Liver (tissue), 7 donors: ENCODE measurements at regions not wholly inside any gene's neighbourhood (a gene's known extent, or its start where the extent isn't known, plus 50 kb on each side); places are given as distances from the start of the nearest gene placed in this dataset.

Experiments used
- DNase-seq: peaks from one replicate; pipeline ENCODE4 v3.0.0-alpha.2; 2017; ENCODE audit warnings: low spot score
- H3K27ac ChIP-seq, 2 donors: one replicate each; pipeline ENCODE4 v1.7.0; 2013; ENCODE audit warnings: inconsistent platforms in 2 of 2, low read length in 2 of 2, control low read depth in 1 of 2, low read depth in 1 of 2, mild to moderate bottlenecking in 1 of 2
- H3K27me3 ChIP-seq, 4 donors: one replicate each; pipeline versions ENCODE4 v1.6.1 to v1.7.0; 2013; ENCODE audit warnings: low read length in 3 of 4, inconsistent platforms in 1 of 4, mild to moderate bottlenecking in 1 of 4, moderate library complexity in 1 of 4; ENCODE audit not compliant: control insufficient read depth in 4 of 4, insufficient read depth in 4 of 4
- H3K36me3 ChIP-seq, 4 donors: one replicate each; pipeline versions ENCODE4 v1.6.1 to v1.7.0; 2013; ENCODE audit warnings: low read length in 3 of 4, mild to moderate bottlenecking in 3 of 4, low read depth in 1 of 4, moderate library complexity in 1 of 4; ENCODE audit not compliant: control insufficient read depth in 4 of 4, insufficient read depth in 3 of 4
- H3K4me1 ChIP-seq, 4 donors: one replicate each; pipeline versions ENCODE4 v1.6.1 to v1.7.0; 2013; ENCODE audit warnings: low read length in 3 of 4, mild to moderate bottlenecking in 3 of 4, moderate library complexity in 1 of 4; ENCODE audit not compliant: control insufficient read depth in 4 of 4, insufficient read depth in 4 of 4
- H3K4me3 ChIP-seq, 3 donors: one replicate each; pipeline versions ENCODE4 v1.6.1 to v1.7.0; 2013; ENCODE audit warnings: low read length in 3 of 3, control low read depth in 1 of 3, low read depth in 1 of 3, mild to moderate bottlenecking in 1 of 3
- H3K9ac ChIP-seq, 2 donors: one replicate each; pipeline ENCODE4 v1.7.0; 2013; ENCODE audit warnings: low read length in 2 of 2, mild to moderate bottlenecking in 2 of 2, moderate library complexity in 2 of 2, control low read depth in 1 of 2, low read depth in 1 of 2
- H3K9me3 ChIP-seq, 4 donors: one replicate each; pipeline versions ENCODE4 v1.6.1 to v1.7.0; 2013; ENCODE audit warnings: low read length in 3 of 4; ENCODE audit not compliant: control insufficient read depth in 4 of 4
- ATF3 ChIP-seq: IDR thresholded peaks from 2 replicates; pipeline ENCODE4 v1.6.1; 2016; ENCODE audit warnings: antibody characterized with exemption
- EGR1 ChIP-seq, 2 donors: IDR thresholded peaks; 2 replicates each; pipeline ENCODE4 v1.6.1; 2016 to 2018; ENCODE audit warnings: antibody characterized with exemption in 2 of 2, low read depth in 2 of 2
- FOXA1 ChIP-seq: IDR thresholded peaks from 2 replicates; pipeline ENCODE4 v1.6.1; 2016; ENCODE audit warnings: antibody characterized with exemption
- FOXA2 ChIP-seq: IDR thresholded peaks from 2 replicates; pipeline ENCODE4 v1.6.1; 2016; ENCODE audit warnings: antibody characterized with exemption
- GABPA ChIP-seq, 2 donors: IDR thresholded peaks in 1 of 2; conservative IDR thresholded peaks in 1 of 2; 2 replicates each; pipeline ENCODE4 v1.6.1; 2016; ENCODE audit warnings: antibody characterized with exemption in 2 of 2, mild to moderate bottlenecking in 1 of 2, moderate library complexity in 1 of 2
- HNF4G ChIP-seq: IDR thresholded peaks from 2 replicates; pipeline ENCODE4 v1.6.1; 2016; ENCODE audit warnings: antibody characterized with exemption
- JUND ChIP-seq, 2 donors: IDR thresholded peaks; 2 replicates each; pipeline ENCODE4 v1.6.1; 2016; ENCODE audit warnings: antibody characterized with exemption in 2 of 2
- MAX ChIP-seq: IDR thresholded peaks from 2 replicates; pipeline ENCODE4 v1.6.1; 2016; ENCODE audit warnings: antibody characterized with exemption
- NR2F2 ChIP-seq: IDR thresholded peaks from 2 replicates; pipeline ENCODE4 v1.6.1; 2016; ENCODE audit warnings: antibody characterized with exemption
- REST ChIP-seq: IDR thresholded peaks from 2 replicates; pipeline ENCODE4 v1.6.1; 2016; ENCODE audit warnings: antibody characterized with exemption, mild to moderate bottlenecking
- RXRA ChIP-seq, 2 donors: IDR thresholded peaks; 2 replicates each; pipeline ENCODE4 v1.6.1; 2017 to 2018; ENCODE audit warnings: antibody characterized with exemption in 2 of 2, mild to moderate bottlenecking in 1 of 2
- SP1 ChIP-seq: IDR thresholded peaks from 2 replicates; pipeline ENCODE4 v1.6.1; 2018; ENCODE audit warnings: antibody characterized with exemption, mild to moderate bottlenecking
- ZBTB33 ChIP-seq: IDR thresholded peaks from 2 replicates; pipeline ENCODE4 v1.6.1; 2016; ENCODE audit warnings: antibody characterized with exemption
- WGBS: extraction: QIAGEN DNeasy Blood & Tissue Kit; methylation state at CpG from one replicate; pipeline ENCODE4 v1.1.7; 2013; 5-methylcytosine and 5-hydroxymethylcytosine counted together
- donor health status: healthy.
- donor health status: healthy.
- donor health status: healthy.
- donor health status: healthy.

GRCh38 chr2:236803621-236804020 lies 234.0 kb downstream of the ACKR3 start (continued):
- TF ChIP-seq ZBTB33 = no peak

- no peak overlapping the region for H3K9ac ChIP-seq
- peaks cover 0 to 4% (median 2%) of the 10 kb centered on the region in 4 donors for H3K4me1 ChIP-seq
- WGBS = 90% methylated on average over 6 of the region's 6 CpGs
- no peaks in the 10 kb centered on the region for H3K27me3 ChIP-seq
- H3K4me3 ChIP-seq = no peak overlapping the region
- H3K36me3 ChIP-seq = no peaks in the 10 kb centered on the region
- H3K9me3 ChIP-seq = peaks cover 0 to 15% (median 4%) of the 10 kb centered on the region in 4 donors
- no peak for TF ChIP-seq MAX
- no peak for TF ChIP-seq RXRA (IDR thresholded peaks at IDR 0.05)
- no peak for TF ChIP-seq EGR1 (IDR thresholded peaks at IDR 0.05; ENCODE audit: low read depth in 2 of 2)
- TF ChIP-seq JUND (IDR thresholded peaks at IDR 0.05) = no peak
- TF ChIP-seq ZBTB33 = no peak
- TF ChIP-seq GABPA (IDR thresholded peaks at IDR 0.05 in 1 of 2, conservative IDR thresholded peaks at IDR 0.05 in 1 of 2) = no peak
- DNase-seq = no peak
- no peak overlapping the region for H3K27ac ChIP-seq
These were observed 236.3 kb downstream of the ACKR3 start for GRCh38 chr2:236805800-236806531.

- Histone ChIP-seq H3K4me1 (peaks cover 0 to 10% (median 2%) of the 10 kb centered on the region in 4 donors), H3K36me3 (no peaks in the 10 kb centered on the region), H3K27ac (no peak overlapping the region), H3K9ac (no peak overlapping the region), H3K4me3 (peak overlapping the region in 1 of 3 donors; percentile 26), H3K9me3 (peaks cover 0 to 15% (median 4%) of the 10 kb centered on the region in 4 donors), H3K27me3 (no peaks in the 10 kb centered on the region)
- no peak for DNase-seq
- TF ChIP-seq HNF4G (no peak), NR2F2 (no peak), FOXA2 (no peak), EGR1 (IDR thresholded peaks at IDR 0.05; ENCODE audit: low read depth in 2 of 2) (no peak), SP1 (no peak), ZBTB33 (no peak), ATF3 (no peak), FOXA1 (no peak), REST (no peak)
- 95% methylated on average over 1 of the region's 1 CpG for WGBS
These were observed 240.1 kb downstream of the ACKR3 start for GRCh38 chr2:236809716-236810115.
